SH-SY5Y (cell line): ENCODE measurements at regions not wholly inside any gene's neighbourhood (a gene's known extent, or its start where the extent isn't known, plus 50 kb on each side); places are given as distances from the start of the nearest gene placed in this dataset.

Experiments used
- GATA2 ChIP-seq: IDR thresholded peaks from 2 replicates; pipeline ENCODE4 v1.6.1; 2011; ENCODE audit warnings: mild to moderate bottlenecking, low read depth, low read length
- GATA3 ChIP-seq: IDR thresholded peaks from 2 replicates; pipeline ENCODE4 v1.6.1; 2011; ENCODE audit warnings: low read depth, mild to moderate bottlenecking, low read length, moderate library complexity

- TF ChIP-seq GATA3 (no peak), GATA2 (no peak)
Observed at GRCh38 chr3:66828303-66828702, 169.8 kb upstream of the KBTBD8 start.
